Uterus (tissue), 3 donors: ENCODE measurements at regions not wholly inside any gene's neighbourhood (a gene's known extent, or its start where the extent isn't known, plus 50 kb on each side); places are given as distances from the start of the nearest gene placed in this dataset.

ENCODE experiments used
- DNase-seq, 2 donors: peaks; one replicate each; pipeline ENCODE4 v3.0.0-alpha.2; 2019 to 2020
- H3K27ac ChIP-seq, 2 donors: fragments of 200-600 bp; sonication (generic); 1 replicate in 1 of 2; 2 replicates in 1 of 2; pipeline ENCODE4 v1.5.1; 2016 to 2018
- H3K27me3 ChIP-seq, 2 donors: fragments of 200-600 bp; sonication (generic); one replicate each; pipeline ENCODE4 v1.5.1; 2018 to 2019; ENCODE audit warnings: control low read depth in 1 of 2
- H3K36me3 ChIP-seq, 2 donors: fragments of 200-600 bp; sonication (generic); one replicate each; pipeline ENCODE4 v1.5.1; 2019; ENCODE audit warnings: control low read depth in 1 of 2
- H3K4me1 ChIP-seq, 2 donors: fragments of 200-600 bp; sonication (generic); one replicate each; pipeline ENCODE4 v1.5.1; 2018 to 2019; ENCODE audit warnings: control low read depth in 1 of 2
- H3K4me3 ChIP-seq, 2 donors: fragments of 200-600 bp; sonication (generic); 1 replicate in 1 of 2; 2 replicates in 1 of 2; pipeline ENCODE4 v1.5.1; 2018 to 2019; ENCODE audit warnings: mild to moderate bottlenecking in 1 of 2
- H3K9me3 ChIP-seq, 2 donors: fragments of 200-600 bp; sonication (generic); one replicate each; pipeline ENCODE4 v1.5.1; 2019; ENCODE audit warnings: control low read depth in 1 of 2
- CTCF ChIP-seq, 4 experiments: fragments of 200-600 bp in 2 of 4; fragments of 450-650 bp in 2 of 4; sonication (generic) in 2 of 4; IDR thresholded peaks; one replicate each; pipeline ENCODE4 v1.5.1; 2016 to 2019; ENCODE audit warnings: antibody characterized with exemption in 4 of 4, mild to moderate bottlenecking in 2 of 4, moderate library complexity in 1 of 4
- POLR2A ChIP-seq, 2 donors: fragments of 450-650 bp; IDR thresholded peaks; one replicate each; pipeline ENCODE4 v1.6.1; 2016; ENCODE audit warnings: antibody characterized with exemption in 2 of 2, mild to moderate bottlenecking in 1 of 2, moderate library complexity in 1 of 2
- intact Hi-C: fragments of 100-400 bp; cut with DNase I; formaldehyde crosslinking; loops from one replicate; pipeline ENCODE4 v1.15.1; 2023; ENCODE audit warnings: low total_unique reads
- donor health status: DM: yes; HTN: yes; CAD: no.

DNA sequence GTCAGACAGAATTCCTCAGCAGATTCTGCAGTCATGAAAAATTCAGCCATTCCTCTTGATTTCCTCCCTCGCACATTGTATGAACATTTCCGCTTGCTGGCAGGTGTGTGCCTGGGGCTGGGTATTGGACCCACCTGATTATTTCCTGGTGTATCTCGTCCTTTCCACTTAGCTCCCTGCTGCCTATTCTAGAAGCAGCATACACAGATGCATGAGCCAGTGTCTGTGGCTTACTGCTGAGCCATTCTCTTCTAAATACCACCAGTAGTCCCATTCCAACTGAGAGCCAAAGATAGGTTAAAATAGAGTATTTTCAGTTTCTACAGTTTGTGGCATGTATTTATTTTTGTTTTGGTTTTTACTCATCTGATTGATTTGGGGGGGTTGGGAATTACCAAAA is 270.1 kb upstream of the AKR1E2 start:
- H3K36me3 ChIP-seq: no peaks in the 10 kb centered on the region
- H3K9me3 ChIP-seq: no peaks in the 10 kb centered on the region
- no peak overlapping the region for H3K27ac ChIP-seq
- no peaks in the 10 kb centered on the region for H3K27me3 ChIP-seq
- TF ChIP-seq POLR2A (IDR thresholded peaks at IDR 0.05) (no peak), CTCF (IDR thresholded peaks at IDR 0.05) (no peak)
- intact Hi-C loops: no loop called here
- DNase-seq: no peak
- H3K4me3 ChIP-seq: no peak overlapping the region
- no peaks in the 10 kb centered on the region for H3K4me1 ChIP-seq

DNA sequence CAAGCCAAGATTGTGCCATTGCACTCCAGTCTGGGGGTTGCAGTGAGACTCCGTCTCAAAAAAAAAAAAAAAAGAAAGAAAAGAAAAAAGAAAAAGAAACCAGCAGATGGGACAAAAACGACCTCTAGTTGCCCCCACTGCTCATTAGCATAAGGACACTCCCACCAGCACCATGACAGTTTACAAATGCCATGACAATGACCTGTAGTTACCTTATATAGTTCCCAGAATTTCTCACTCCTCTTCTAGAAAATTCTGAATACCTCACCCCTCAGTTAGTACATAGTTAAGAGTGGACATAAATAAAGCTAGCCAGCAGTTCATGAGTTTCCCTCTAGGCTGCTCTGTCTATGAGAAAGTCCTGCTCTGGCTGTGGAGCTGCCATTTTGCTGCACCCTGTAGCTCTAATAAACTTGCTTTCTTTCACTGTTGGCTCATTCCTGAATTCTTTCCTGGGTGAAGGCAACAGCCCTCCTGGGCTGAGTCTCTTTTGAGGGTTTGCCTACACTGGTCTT is 276.8 kb upstream of the AKR1E2 start:
- no peaks in the 10 kb centered on the region for H3K36me3 ChIP-seq
- no peak overlapping the region for H3K27ac ChIP-seq
- no peak for TF ChIP-seq POLR2A (IDR thresholded peaks at IDR 0.05)
- TF ChIP-seq CTCF (IDR thresholded peaks at IDR 0.05): no peak
- H3K4me3 ChIP-seq: no peak overlapping the region
- no peaks in the 10 kb centered on the region for H3K27me3 ChIP-seq
- intact Hi-C loops: no loop called here
- no peaks in the 10 kb centered on the region for H3K9me3 ChIP-seq
- no peak for DNase-seq
- H3K4me1 ChIP-seq: no peaks in the 10 kb centered on the region

GRCh38 chr10:4546931-4547330 is 279.1 kb upstream of the AKR1E2 start:
- Histone ChIP-seq H3K36me3 (no peaks in the 10 kb centered on the region), H3K4me3 (no peak overlapping the region), H3K27ac (no peak overlapping the region), H3K27me3 (no peaks in the 10 kb centered on the region), H3K9me3 (no peaks in the 10 kb centered on the region), H3K4me1 (no peaks in the 10 kb centered on the region)
- intact Hi-C loops: no loop called here
- TF ChIP-seq POLR2A (IDR thresholded peaks at IDR 0.05) (no peak), CTCF (IDR thresholded peaks at IDR 0.05) (no peak)
- no peak for DNase-seq

- Histone ChIP-seq H3K27ac (no peak overlapping the region), H3K4me3 (no peak overlapping the region), H3K9me3 (no peaks in the 10 kb centered on the region), H3K36me3 (no peaks in the 10 kb centered on the region), H3K4me1 (no peaks in the 10 kb centered on the region), H3K27me3 (no peaks in the 10 kb centered on the region)
- TF ChIP-seq CTCF (IDR thresholded peaks at IDR 0.05) (no peak), POLR2A (IDR thresholded peaks at IDR 0.05) (no peak)
- DNase-seq: no peak
- intact Hi-C loops: no loop called here
These were observed 279.5 kb upstream of the AKR1E2 start for GRCh38 chr10:4546500-4546899.

GRCh38 chr10:4545062-4545461 is 280.9 kb upstream of the AKR1E2 start:
- no peak overlapping the region for H3K27ac ChIP-seq

More at GRCh38 chr10:4545062-4545461, 280.9 kb upstream of the AKR1E2 start:
- no peak for TF ChIP-seq CTCF (IDR thresholded peaks at IDR 0.05)
- TF ChIP-seq POLR2A (IDR thresholded peaks at IDR 0.05): no peak
- no peak for DNase-seq
- Histone ChIP-seq H3K9me3 (no peaks in the 10 kb centered on the region), H3K27me3 (no peaks in the 10 kb centered on the region), H3K4me3 (no peak overlapping the region), H3K36me3 (no peaks in the 10 kb centered on the region), H3K4me1 (no peaks in the 10 kb centered on the region)
- intact Hi-C loops: no loop called here
